Testis (tissue), 2 donors: ENCODE measurements at regions not wholly inside any gene's neighbourhood (a gene's known extent, or its start where the extent isn't known, plus 50 kb on each side); places are given as distances from the start of the nearest gene placed in this dataset.

Experiments used
- POLR2A ChIP-seq: fragments of 450-650 bp; IDR thresholded peaks from one replicate; pipeline ENCODE4 v1.6.1; 2017; ENCODE audit warnings: antibody characterized with exemption, mild to moderate bottlenecking, moderate library complexity
- TF ChIP-seq, protein P1 (sequence below), 3 experiments: fragments of 450-650 bp in 2 of 3; fragments of 200-600 bp in 1 of 3; sonication (generic) in 1 of 3; IDR thresholded peaks; one replicate each; pipeline ENCODE4 v1.5.1; 2016 to 2019; ENCODE audit warnings: antibody characterized with exemption in 3 of 3, mild to moderate bottlenecking in 2 of 3, moderate library complexity in 1 of 3

DNA sequence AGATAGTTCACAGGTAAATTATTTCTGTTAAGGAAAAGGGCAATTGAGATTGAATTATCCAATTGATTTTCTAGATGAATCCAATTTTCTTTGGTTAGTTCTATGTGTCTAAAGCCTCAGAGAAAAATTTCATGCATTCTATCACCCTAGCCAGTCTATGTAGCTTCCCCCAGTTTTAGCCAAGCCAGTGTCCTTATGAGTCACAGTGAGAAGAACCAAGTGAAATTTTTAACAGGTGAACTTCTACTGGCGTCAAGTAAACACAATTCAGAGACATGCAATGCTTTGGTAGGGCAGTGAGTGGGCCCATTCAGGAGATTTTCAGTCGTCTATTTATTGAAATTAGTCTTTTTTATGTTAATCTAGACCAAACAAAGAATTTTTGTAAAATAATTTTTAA, 1077.4 kb upstream of the ARRDC3 start:
- TF ChIP-seq, protein P1, sequence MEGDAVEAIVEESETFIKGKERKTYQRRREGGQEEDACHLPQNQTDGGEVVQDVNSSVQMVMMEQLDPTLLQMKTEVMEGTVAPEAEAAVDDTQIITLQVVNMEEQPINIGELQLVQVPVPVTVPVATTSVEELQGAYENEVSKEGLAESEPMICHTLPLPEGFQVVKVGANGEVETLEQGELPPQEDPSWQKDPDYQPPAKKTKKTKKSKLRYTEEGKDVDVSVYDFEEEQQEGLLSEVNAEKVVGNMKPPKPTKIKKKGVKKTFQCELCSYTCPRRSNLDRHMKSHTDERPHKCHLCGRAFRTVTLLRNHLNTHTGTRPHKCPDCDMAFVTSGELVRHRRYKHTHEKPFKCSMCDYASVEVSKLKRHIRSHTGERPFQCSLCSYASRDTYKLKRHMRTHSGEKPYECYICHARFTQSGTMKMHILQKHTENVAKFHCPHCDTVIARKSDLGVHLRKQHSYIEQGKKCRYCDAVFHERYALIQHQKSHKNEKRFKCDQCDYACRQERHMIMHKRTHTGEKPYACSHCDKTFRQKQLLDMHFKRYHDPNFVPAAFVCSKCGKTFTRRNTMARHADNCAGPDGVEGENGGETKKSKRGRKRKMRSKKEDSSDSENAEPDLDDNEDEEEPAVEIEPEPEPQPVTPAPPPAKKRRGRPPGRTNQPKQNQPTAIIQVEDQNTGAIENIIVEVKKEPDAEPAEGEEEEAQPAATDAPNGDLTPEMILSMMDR (IDR thresholded peaks at IDR 0.05), result no peak
- TF ChIP-seq POLR2A, result no peak
